Breast epithelium (tissue), 3 donors: ENCODE measurements at regions not wholly inside any gene's neighbourhood (a gene's known extent, or its start where the extent isn't known, plus 50 kb on each side); places are given as distances from the start of the nearest gene placed in this dataset.

ENCODE experiments used
- POLR2A ChIP-seq: fragments of 450-650 bp; IDR thresholded peaks from one replicate; pipeline ENCODE4 v1.6.1; 2016; ENCODE audit warnings: antibody characterized with exemption, mild to moderate bottlenecking, moderate library complexity
- POLR2AphosphoS5 ChIP-seq, 3 donors: sonication (generic); formaldehyde crosslinking; IDR thresholded peaks; one replicate each; pipeline ENCODE4 v1.6.1; 2017; ENCODE audit warnings: antibody characterized with exemption in 3 of 3

- TF ChIP-seq POLR2A (no peak), POLR2AphosphoS5 (IDR thresholded peaks at IDR 0.05) (no peak)
Observed at GRCh38 chr4:74855879-74856278, 61.6 kb upstream of the BTC start.
